ENCODE measurements at regions not wholly inside any gene's neighbourhood (a gene's known extent, or its start where the extent isn't known, plus 50 kb on each side); places are given as distances from the start of the nearest gene placed in this dataset.

GRCh38 chr7:371779-372545 lies 82.0 kb downstream of the FOXL3 start:
- no peak for DNase-seq

- DNase-seq: no peak
These were observed 82.6 kb downstream of the FOXL3 start for GRCh38 chr7:372546-372931.

- DNase-seq: no peak
These were observed 83.2 kb downstream of the FOXL3 start for GRCh38 chr7:372932-373791.

- no peak for DNase-seq
These were observed 84.1 kb downstream of the FOXL3 start for GRCh38 chr7:373818-374705.

GRCh38 chr7:374706-375311 lies 84.8 kb downstream of the FOXL3 start:
- no peak for DNase-seq

- no peak for DNase-seq
These were observed 85.4 kb downstream of the FOXL3 start for GRCh38 chr7:375321-375831.

- no peak for DNase-seq
These were observed 85.9 kb downstream of the FOXL3 start for GRCh38 chr7:375901-376305.

- no peak for DNase-seq
These were observed 86.5 kb downstream of the FOXL3 start for GRCh38 chr7:376306-377079.

- no peak for DNase-seq
These were observed 87.4 kb downstream of the FOXL3 start for GRCh38 chr7:377080-378040.

- DNase-seq: no peak
These were observed 88.1 kb downstream of the FOXL3 start for GRCh38 chr7:378041-378420.

GRCh38 chr7:378551-379455 lies 88.8 kb downstream of the FOXL3 start:
- no peak for DNase-seq

- no peak for DNase-seq
These were observed 89.6 kb downstream of the FOXL3 start for GRCh38 chr7:379456-380138.

- no peak for DNase-seq
These were observed 90.1 kb downstream of the FOXL3 start for GRCh38 chr7:380139-380485.

- DNase-seq: no peak
These were observed 90.8 kb downstream of the FOXL3 start for GRCh38 chr7:380711-381210.

- no peak for DNase-seq
These were observed 91.5 kb downstream of the FOXL3 start for GRCh38 chr7:381211-382042.

GRCh38 chr7:382043-382400 lies 92.1 kb downstream of the FOXL3 start:
- DNase-seq: no peak

- no peak for DNase-seq
These were observed 96.4 kb downstream of the FOXL3 start for GRCh38 chr7:386385-386784.

All from midbrain (tissue), 1 donor.